GM23248 (cell line): ENCODE measurements at regions not wholly inside any gene's neighbourhood (a gene's known extent, or its start where the extent isn't known, plus 50 kb on each side); places are given as distances from the start of the nearest gene placed in this dataset.
A peak's percentile ranks its signal among the peaks of the same experiment; 100 is the strongest.

Source experiments
- EZH2 ChIP-seq: fragments of 200-600 bp; sonication (generic); IDR thresholded peaks from 2 replicates; pipeline ENCODE4 v1.6.1; 2018; ENCODE audit warnings: antibody characterized with exemption, mild to moderate bottlenecking; ENCODE audit not compliant: insufficient read depth, poor library complexity, severe bottlenecking
- EZH2phosphoT487 ChIP-seq: fragments of 200-600 bp; sonication (generic); IDR thresholded peaks from 2 replicates; pipeline ENCODE4 v1.6.1; 2018; ENCODE audit warnings: antibody characterized with exemption, moderate library complexity, mild to moderate bottlenecking, low read depth; ENCODE audit not compliant: insufficient read depth

GRCh38 chr17:64781014-64781756, 119.1 kb upstream of the SMURF2 start:
- TF ChIP-seq EZH2 (peak; percentile 64), EZH2phosphoT487 (no peak)
